LNCAP (cell line): ENCODE measurements at regions not wholly inside any gene's neighbourhood (a gene's known extent, or its start where the extent isn't known, plus 50 kb on each side); places are given as distances from the start of the nearest gene placed in this dataset.

Experiments used
- TF ChIP-seq, protein P1 (sequence below): fragments of 450-650 bp; IDR thresholded peaks from 2 replicates; pipeline ENCODE4 v1.5.1; 2017; ENCODE audit warnings: mild to moderate bottlenecking

GRCh38 chr3:159859836-159860235, 128.8 kb upstream of the IL12A start:
- TF ChIP-seq, protein P1, sequence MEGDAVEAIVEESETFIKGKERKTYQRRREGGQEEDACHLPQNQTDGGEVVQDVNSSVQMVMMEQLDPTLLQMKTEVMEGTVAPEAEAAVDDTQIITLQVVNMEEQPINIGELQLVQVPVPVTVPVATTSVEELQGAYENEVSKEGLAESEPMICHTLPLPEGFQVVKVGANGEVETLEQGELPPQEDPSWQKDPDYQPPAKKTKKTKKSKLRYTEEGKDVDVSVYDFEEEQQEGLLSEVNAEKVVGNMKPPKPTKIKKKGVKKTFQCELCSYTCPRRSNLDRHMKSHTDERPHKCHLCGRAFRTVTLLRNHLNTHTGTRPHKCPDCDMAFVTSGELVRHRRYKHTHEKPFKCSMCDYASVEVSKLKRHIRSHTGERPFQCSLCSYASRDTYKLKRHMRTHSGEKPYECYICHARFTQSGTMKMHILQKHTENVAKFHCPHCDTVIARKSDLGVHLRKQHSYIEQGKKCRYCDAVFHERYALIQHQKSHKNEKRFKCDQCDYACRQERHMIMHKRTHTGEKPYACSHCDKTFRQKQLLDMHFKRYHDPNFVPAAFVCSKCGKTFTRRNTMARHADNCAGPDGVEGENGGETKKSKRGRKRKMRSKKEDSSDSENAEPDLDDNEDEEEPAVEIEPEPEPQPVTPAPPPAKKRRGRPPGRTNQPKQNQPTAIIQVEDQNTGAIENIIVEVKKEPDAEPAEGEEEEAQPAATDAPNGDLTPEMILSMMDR, result no peak

DNA sequence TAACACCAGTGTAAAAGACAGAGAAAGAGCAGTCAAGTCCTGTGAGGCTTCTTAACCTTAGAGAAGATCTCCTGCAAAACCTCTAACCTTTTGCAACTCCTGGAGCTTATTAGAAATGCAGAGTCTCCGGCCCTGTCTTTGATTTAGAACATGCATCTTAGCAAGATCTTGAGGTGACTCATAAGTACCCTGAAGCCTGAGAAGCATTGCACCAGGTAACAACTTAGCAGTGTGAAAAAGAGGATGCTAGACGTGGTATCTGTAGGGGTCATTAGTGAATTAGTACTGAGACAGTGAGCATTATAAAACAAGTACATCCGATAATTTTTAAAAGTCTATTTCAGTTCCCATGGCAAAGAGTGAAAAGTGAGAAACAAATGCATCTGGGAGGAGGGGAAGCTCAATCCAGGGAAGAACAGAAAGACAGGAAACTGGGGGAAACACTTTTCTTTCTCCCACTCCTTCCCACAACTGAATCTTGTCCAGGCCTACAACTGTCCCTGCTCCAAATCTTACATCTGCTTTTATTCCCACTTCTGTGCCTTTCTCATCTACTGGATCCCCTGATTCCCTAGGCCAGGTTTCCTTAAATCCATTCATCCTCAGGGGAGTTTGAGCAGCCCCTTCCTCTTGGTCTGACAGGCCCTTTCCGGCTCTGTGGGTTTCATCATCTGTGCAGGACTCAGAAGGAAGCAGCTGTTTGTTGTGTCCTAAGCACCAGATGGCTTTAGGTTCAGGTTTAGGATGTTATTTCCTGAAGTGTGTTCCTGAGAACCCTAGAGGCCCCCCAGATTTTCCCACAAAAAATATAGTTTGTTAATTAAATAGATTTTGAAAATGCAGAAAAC, 128.1 kb upstream of the IL12A start:
- TF ChIP-seq, protein P1, result no peak

DNA sequence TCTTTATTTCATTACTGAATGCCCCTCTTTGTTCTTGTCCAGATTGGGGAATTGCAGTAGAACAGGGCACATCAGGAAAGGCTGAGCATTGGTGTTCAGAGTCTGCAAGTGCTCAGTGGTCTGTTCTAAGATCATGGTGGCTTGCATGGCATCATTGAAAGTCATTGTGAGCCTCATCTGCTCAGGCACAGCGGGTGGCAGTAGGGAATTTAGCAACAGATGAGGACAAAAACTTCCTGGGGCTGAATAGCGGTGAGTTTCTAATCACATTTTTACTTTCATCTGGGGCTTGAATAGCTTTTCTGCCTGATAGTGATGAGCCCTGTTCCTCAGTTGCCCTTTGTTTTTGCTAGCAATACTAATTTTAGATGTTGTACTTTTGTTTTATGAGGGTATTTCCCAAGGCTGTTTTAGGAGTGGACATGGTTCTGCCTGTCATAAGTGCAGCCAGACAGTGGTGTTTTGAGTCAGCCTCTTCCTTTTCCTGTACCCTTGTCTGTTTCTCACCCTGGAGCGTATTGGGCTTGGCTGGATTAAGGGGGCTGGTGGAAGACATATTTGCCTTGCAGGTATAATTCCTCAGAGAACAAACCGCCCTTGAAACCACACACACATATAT, 127.2 kb upstream of the IL12A start:
- TF ChIP-seq, protein P1, result no peak

DNA sequence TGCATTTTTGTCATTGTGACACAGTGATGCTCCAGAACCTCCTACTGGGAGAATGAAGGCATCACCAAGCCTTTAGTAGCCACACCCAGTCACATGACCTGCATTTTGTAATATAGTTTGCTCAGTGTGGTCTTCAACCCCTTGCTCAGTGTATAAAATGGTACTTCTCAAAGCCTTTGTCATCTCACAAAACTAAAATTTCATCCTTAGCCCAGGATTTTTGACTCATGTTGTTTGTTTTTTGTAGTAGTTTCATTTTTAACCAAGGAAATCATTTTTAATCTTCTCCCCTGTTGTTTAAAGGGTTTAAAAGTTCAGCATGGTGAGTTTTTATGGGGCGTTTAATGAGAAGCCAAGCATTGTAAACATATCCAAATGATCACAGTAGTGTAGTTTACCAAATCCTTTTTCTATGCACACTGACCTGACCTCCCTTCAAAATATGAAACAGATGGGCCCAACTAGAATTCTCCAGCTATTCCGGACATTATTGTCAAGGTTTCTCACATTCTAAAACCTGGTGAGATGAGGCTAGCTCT, 123.5 kb upstream of the IL12A start:
- TF ChIP-seq, protein P1, result no peak

- TF ChIP-seq, protein P1, result no peak
Observed at GRCh38 chr3:159866201-159866746, 122.4 kb upstream of the IL12A start.

- TF ChIP-seq, protein P1, result no peak
Observed at GRCh38 chr3:159867372-159867771, 121.3 kb upstream of the IL12A start.

DNA sequence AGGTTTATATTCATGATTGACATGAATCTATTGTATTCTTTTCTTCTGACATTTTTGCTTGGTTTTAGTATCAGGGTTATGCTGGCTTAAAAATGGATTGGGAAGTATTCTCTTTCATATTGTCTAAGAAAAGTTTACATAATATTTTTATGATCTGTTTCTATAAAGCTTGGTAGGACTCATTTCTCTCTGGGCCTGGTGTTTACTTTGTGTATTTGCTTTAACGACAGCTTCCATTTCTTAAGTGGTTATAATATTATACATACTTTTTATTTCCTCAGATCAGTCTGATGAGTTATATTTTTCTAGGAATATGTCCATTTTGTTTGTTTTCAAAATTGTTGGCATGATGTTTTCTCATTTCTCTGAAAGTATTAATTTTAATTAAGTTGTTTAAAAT, 117.9 kb upstream of the IL12A start:
- TF ChIP-seq, protein P1, result no peak
